ENCODE measurements at regions not wholly inside any gene's neighbourhood (a gene's known extent, or its start where the extent isn't known, plus 50 kb on each side); places are given as distances from the start of the nearest gene placed in this dataset.

DNA sequence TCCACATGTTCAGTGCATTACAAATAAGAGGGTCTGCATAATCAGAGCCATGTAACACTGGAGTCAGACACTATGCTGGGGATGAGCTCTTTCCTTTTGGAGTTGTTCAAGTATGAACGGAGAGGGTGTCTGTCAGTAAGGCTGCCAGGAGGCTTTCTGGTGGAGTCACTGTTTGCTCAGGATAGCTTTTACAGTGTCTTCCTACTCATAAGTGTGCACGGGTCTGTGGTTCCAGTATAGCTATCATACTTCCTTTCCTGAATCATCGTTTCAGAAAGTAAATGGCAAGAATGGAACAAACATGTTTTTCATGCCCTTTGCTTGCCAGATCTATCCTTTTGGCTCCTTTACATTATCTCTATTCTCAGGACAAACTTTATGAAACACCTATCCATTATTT, 152.7 kb upstream of the CDH11 start:
- CTCF ChIA-PET = no interaction called here
- DNase-seq (ENCODE audit: extremely low spot score) = no peak
- POLR2A ChIA-PET = no interaction called here
- TF ChIP-seq SP1 (IDR thresholded peaks at IDR 0.05) (no peak), FOXM1 (IDR thresholded peaks at IDR 0.05; ENCODE audit: borderline replicate concordance) (no peak), SUZ12 (IDR thresholded peaks at IDR 0.05) (no peak), ELF4 (IDR thresholded peaks at IDR 0.05) (no peak), NFRKB (IDR thresholded peaks at IDR 0.05) (no peak), HDGF (IDR thresholded peaks at IDR 0.05; ENCODE audit: borderline replicate concordance) (no peak), L3MBTL2 (conservative IDR thresholded peaks at IDR 0.05) (no peak), TARDBP (IDR thresholded peaks at IDR 0.05) (no peak), FOXK2 (IDR thresholded peaks at IDR 0.05) (no peak), ZNF384 (IDR thresholded peaks at IDR 0.05) (no peak), LEF1 (IDR thresholded peaks at IDR 0.05; ENCODE audit: borderline replicate concordance) (no peak), ARNT (IDR thresholded peaks at IDR 0.05) (no peak), CTBP1 (IDR thresholded peaks at IDR 0.05; ENCODE audit: borderline replicate concordance) (no peak)
- TF ChIP-seq, protein P1, sequence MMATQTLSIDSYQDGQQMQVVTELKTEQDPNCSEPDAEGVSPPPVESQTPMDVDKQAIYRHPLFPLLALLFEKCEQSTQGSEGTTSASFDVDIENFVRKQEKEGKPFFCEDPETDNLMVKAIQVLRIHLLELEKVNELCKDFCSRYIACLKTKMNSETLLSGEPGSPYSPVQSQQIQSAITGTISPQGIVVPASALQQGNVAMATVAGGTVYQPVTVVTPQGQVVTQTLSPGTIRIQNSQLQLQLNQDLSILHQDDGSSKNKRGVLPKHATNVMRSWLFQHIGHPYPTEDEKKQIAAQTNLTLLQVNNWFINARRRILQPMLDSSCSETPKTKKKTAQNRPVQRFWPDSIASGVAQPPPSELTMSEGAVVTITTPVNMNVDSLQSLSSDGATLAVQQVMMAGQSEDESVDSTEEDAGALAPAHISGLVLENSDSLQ (IDR thresholded peaks at IDR 0.05) = no peak

DNA sequence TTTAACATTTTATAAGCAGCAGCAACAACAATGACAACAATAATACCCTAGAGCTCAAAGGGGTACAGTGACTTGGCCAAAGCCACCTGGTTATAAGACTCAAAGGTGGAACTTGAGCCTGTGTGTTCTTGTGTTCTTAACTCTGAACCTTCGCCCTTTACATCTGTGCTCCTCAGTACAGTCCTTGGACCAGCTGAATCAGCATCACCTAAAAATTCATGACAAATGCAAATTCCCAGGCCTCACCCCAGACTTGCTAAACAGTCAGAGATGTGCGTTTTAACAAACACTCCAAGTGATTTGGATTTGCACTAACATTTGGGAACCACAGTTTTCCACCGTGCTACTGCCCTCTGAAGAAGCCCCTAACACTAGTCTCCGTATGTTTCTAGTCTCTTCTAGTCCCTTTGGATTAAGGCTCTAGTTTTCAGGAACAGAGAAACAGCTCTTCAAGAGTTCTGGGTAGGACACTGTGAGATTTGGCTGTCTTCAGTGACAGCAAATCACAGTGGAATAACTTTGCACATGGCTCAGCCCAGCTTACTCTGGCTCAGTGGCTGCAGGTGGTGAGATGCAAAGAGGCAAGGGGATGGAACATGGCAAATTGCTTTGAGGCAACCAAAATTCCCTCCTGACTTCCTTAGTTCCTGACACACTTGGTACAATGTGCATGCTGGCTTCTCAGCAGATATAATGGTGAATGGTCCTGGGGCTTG, 151.0 kb upstream of the CDH11 start:
- CTCF ChIA-PET = no interaction called here
- POLR2A ChIA-PET = no interaction called here
- TF ChIP-seq SP1 (IDR thresholded peaks at IDR 0.05) (no peak), L3MBTL2 (conservative IDR thresholded peaks at IDR 0.05) (no peak), FOXA1 (IDR thresholded peaks at IDR 0.05) (no peak), BHLHE40 (IDR thresholded peaks at IDR 0.05; ENCODE audit: borderline replicate concordance) (no peak), SUZ12 (IDR thresholded peaks at IDR 0.05) (no peak), ELF4 (IDR thresholded peaks at IDR 0.05) (no peak), FOXM1 (IDR thresholded peaks at IDR 0.05; ENCODE audit: borderline replicate concordance) (no peak), ARNT (IDR thresholded peaks at IDR 0.05) (no peak), HDGF (IDR thresholded peaks at IDR 0.05; ENCODE audit: borderline replicate concordance) (no peak), ZNF384 (IDR thresholded peaks at IDR 0.05) (no peak), CTBP1 (IDR thresholded peaks at IDR 0.05; ENCODE audit: borderline replicate concordance) (no peak), FOXK2 (IDR thresholded peaks at IDR 0.05) (no peak), TARDBP (IDR thresholded peaks at IDR 0.05) (no peak), NFRKB (IDR thresholded peaks at IDR 0.05) (no peak)
- TF ChIP-seq, protein P1 (IDR thresholded peaks at IDR 0.05) = no peak
- no peak for DNase-seq (ENCODE audit: extremely low spot score)

DNA sequence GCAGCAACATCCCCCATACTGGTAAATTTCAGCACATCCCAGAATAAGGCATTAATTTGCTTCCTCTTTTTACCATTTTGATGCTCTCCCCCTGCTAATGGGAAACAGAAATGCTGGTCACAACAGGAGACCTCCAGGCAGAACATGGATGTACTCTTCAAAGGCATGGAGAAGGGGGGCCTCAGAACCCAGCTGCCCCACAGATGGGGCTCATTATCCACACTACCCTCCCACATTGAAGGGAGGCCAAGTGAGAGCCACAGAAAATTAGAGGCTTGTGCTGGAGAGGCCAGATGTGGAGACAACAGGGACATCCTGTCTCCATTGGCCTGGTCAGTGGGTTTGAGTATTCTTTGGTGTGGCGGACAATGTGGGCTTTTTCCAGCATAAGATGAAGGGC, 150.1 kb upstream of the CDH11 start:
- DNase-seq (ENCODE audit: extremely low spot score) = no peak
- ChIA-PET POLR2A (no interaction called here), CTCF (no interaction called here)
- TF ChIP-seq ARNT (IDR thresholded peaks at IDR 0.05) (no peak), FOXM1 (IDR thresholded peaks at IDR 0.05; ENCODE audit: borderline replicate concordance) (no peak), HDGF (IDR thresholded peaks at IDR 0.05; ENCODE audit: borderline replicate concordance) (no peak), CTBP1 (IDR thresholded peaks at IDR 0.05; ENCODE audit: borderline replicate concordance) (no peak), LEF1 (IDR thresholded peaks at IDR 0.05; ENCODE audit: borderline replicate concordance) (no peak), L3MBTL2 (conservative IDR thresholded peaks at IDR 0.05) (no peak), ZNF384 (IDR thresholded peaks at IDR 0.05) (no peak), SP1 (IDR thresholded peaks at IDR 0.05) (no peak), ELF4 (IDR thresholded peaks at IDR 0.05) (no peak), FOXA1 (IDR thresholded peaks at IDR 0.05) (no peak), TARDBP (IDR thresholded peaks at IDR 0.05) (no peak), BHLHE40 (IDR thresholded peaks at IDR 0.05; ENCODE audit: borderline replicate concordance) (no peak), SUZ12 (IDR thresholded peaks at IDR 0.05) (no peak)
- TF ChIP-seq, protein P1 (IDR thresholded peaks at IDR 0.05) = no peak

DNA sequence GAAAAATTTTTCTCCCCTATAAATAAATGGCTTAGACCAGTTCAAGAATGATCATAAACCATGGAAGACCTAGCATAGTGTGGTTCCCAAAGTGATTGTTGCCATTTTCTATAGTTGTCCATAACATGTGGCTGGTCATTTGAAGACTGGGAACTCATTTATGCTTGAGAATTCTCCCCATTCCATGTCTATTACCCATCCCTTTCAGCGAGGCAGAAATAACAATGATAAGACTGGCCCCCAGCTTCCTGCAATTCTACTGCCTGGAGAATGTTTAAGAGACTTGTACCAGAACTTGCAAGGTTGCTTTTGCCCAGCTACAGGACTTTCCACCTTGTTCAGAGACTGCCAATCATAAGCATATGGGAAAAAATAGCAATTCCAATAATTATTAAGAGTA, 146.5 kb upstream of the CDH11 start:
- ChIA-PET CTCF (no interaction called here), POLR2A (no interaction called here)
- no peak for DNase-seq (ENCODE audit: extremely low spot score)
- TF ChIP-seq FOXM1 (IDR thresholded peaks at IDR 0.05; ENCODE audit: borderline replicate concordance) (no peak), ZNF384 (IDR thresholded peaks at IDR 0.05) (no peak), HDGF (IDR thresholded peaks at IDR 0.05; ENCODE audit: borderline replicate concordance) (no peak), TARDBP (IDR thresholded peaks at IDR 0.05) (no peak), BHLHE40 (IDR thresholded peaks at IDR 0.05; ENCODE audit: borderline replicate concordance) (no peak), ARNT (IDR thresholded peaks at IDR 0.05) (no peak), CTBP1 (IDR thresholded peaks at IDR 0.05; ENCODE audit: borderline replicate concordance) (no peak), NFRKB (IDR thresholded peaks at IDR 0.05) (no peak), FOXA1 (IDR thresholded peaks at IDR 0.05) (no peak), FOXK2 (IDR thresholded peaks at IDR 0.05) (no peak), ELF4 (IDR thresholded peaks at IDR 0.05) (no peak), SUZ12 (IDR thresholded peaks at IDR 0.05) (no peak), SP1 (IDR thresholded peaks at IDR 0.05) (no peak), L3MBTL2 (conservative IDR thresholded peaks at IDR 0.05) (no peak), LEF1 (IDR thresholded peaks at IDR 0.05; ENCODE audit: borderline replicate concordance) (no peak)
- TF ChIP-seq, protein P1 (IDR thresholded peaks at IDR 0.05) = no peak

DNA sequence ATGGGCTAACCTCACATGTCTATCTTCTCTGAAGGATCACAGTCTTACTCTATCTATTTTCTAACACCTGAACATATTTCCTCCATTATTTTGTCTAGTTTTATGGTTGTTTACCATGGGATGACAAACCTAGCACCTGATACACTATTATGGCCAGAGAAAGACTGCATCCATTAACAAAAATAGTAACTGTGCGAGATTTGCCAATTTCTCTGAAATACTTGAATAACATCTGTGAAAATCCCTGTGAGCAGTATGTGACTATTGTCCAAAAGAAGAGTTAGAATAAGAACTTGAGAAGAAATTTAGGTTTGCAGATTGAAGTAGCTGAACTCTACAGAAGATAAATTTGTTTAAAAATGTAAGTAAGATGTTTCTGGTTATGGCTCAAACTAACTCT, 142.0 kb upstream of the CDH11 start:
- no peak for DNase-seq (ENCODE audit: extremely low spot score)
- no peak for TF ChIP-seq FOXA1 (IDR thresholded peaks at IDR 0.05)
- no peak for TF ChIP-seq HDGF (IDR thresholded peaks at IDR 0.05; ENCODE audit: borderline replicate concordance)
- TF ChIP-seq BHLHE40 (IDR thresholded peaks at IDR 0.05; ENCODE audit: borderline replicate concordance) = no peak
- no peak for TF ChIP-seq ELF4 (IDR thresholded peaks at IDR 0.05)
- no peak for TF ChIP-seq NFRKB (IDR thresholded peaks at IDR 0.05)
- no peak for TF ChIP-seq SP1 (IDR thresholded peaks at IDR 0.05)
- TF ChIP-seq, protein P1 (IDR thresholded peaks at IDR 0.05) = no peak
- no peak for TF ChIP-seq ARNT (IDR thresholded peaks at IDR 0.05)
- TF ChIP-seq ZNF384 (IDR thresholded peaks at IDR 0.05) = no peak
- TF ChIP-seq FOXK2 (IDR thresholded peaks at IDR 0.05) = no peak
- no peak for TF ChIP-seq CTBP1 (IDR thresholded peaks at IDR 0.05; ENCODE audit: borderline replicate concordance)
- TF ChIP-seq TARDBP (IDR thresholded peaks at IDR 0.05) = no peak
- TF ChIP-seq FOXM1 (IDR thresholded peaks at IDR 0.05; ENCODE audit: borderline replicate concordance) = no peak
- no peak for TF ChIP-seq LEF1 (IDR thresholded peaks at IDR 0.05; ENCODE audit: borderline replicate concordance)
- TF ChIP-seq L3MBTL2 (conservative IDR thresholded peaks at IDR 0.05) = no peak
- TF ChIP-seq SUZ12 (IDR thresholded peaks at IDR 0.05) = no peak
- ChIA-PET POLR2A (no interaction called here), CTCF (no interaction called here)

Measured in HEK293T (cell line).